A673 (cell line): ENCODE measurements at regions not wholly inside any gene's neighbourhood (a gene's known extent, or its start where the extent isn't known, plus 50 kb on each side); places are given as distances from the start of the nearest gene placed in this dataset.
A peak's percentile ranks its signal among the peaks of the same experiment; 100 is the strongest.

Experiments
- BruUV-seq: library from RNA; stranded (reverse); fragments of 400-500 nt; replicated peaks from 2 replicates; lab custom pipeline; 2021; lab: Mats Ljungman, UMichigan
- CTCF ChIA-PET: fragments of 300-600 bp; sonication (Branson Sonifier 250); formaldehyde crosslinking; loops from one replicate; lab custom pipeline; 2022; ENCODE audit warnings: antibody characterized with exemption; lab: Charles Lee
- POLR2A ChIA-PET: fragments of 300-600 bp; sonication (Branson Sonifier 250); formaldehyde crosslinking; loops from one replicate; lab custom pipeline; 2022; ENCODE audit warnings: antibody characterized with exemption; ENCODE audit not compliant: low non-redundant PET; lab: Charles Lee
- DNase-seq: peaks from one replicate; pipeline ENCODE4 v3.0.0-alpha.2; 2015; ENCODE audit warnings: low spot score
- H3K27ac ChIP-seq: fragments of 200-600 bp; sonication (generic); 2 replicates; pipeline ENCODE4 v1.5.1; 2016; ENCODE audit warnings: mixed run types, low read depth, mild to moderate bottlenecking, mixed read lengths, antibody characterized with exemption, low read length; ENCODE audit not compliant: poor library complexity, severe bottlenecking
- H3K27me3 ChIP-seq: fragments of 200-600 bp; sonication (generic); replicated peaks from 2 replicates; pipeline ENCODE4 v1.6.1; 2017; ENCODE audit warnings: mixed run types, low read depth, mild to moderate bottlenecking, mixed read lengths, antibody characterized with exemption, low read length; ENCODE audit not compliant: insufficient read depth, poor library complexity
- H3K36me3 ChIP-seq: fragments of 200-600 bp; sonication (generic); 2 replicates; pipeline ENCODE4 v1.6.1; 2016; ENCODE audit warnings: mixed run types, mild to moderate bottlenecking, mixed read lengths, antibody characterized with exemption, low read length; ENCODE audit not compliant: insufficient read depth, poor library complexity, severe bottlenecking
- H3K4me1 ChIP-seq: fragments of 200-600 bp; sonication (generic); 2 replicates; pipeline ENCODE4 v1.6.1; 2017; ENCODE audit warnings: mixed run types, mild to moderate bottlenecking, mixed read lengths, antibody characterized with exemption, low read length; ENCODE audit not compliant: insufficient read depth, poor library complexity, severe bottlenecking
- H3K4me3 ChIP-seq: fragments of 200-600 bp; sonication (generic); 2 replicates; pipeline ENCODE4 v1.5.1; 2016; ENCODE audit warnings: low read depth, mixed run types, mild to moderate bottlenecking, mixed read lengths, low read length; ENCODE audit not compliant: poor library complexity, severe bottlenecking
- H3K9me3 ChIP-seq: fragments of 200-600 bp; sonication (generic); 2 replicates; pipeline ENCODE4 v1.6.1; 2016; ENCODE audit warnings: mixed run types, low read depth, mild to moderate bottlenecking, mixed read lengths, antibody characterized with exemption, low read length; ENCODE audit not compliant: poor library complexity, severe bottlenecking
- EZH2 ChIP-seq: fragments of 200-600 bp; sonication (generic); IDR thresholded peaks from 2 replicates; pipeline ENCODE4 v1.6.1; 2017; ENCODE audit warnings: borderline replicate concordance, low read depth, mild to moderate bottlenecking, mixed read lengths, antibody characterized with exemption, low read length; ENCODE audit not compliant: poor library complexity, severe bottlenecking
- intact Hi-C: fragments of 100-400 bp; cut with micrococcal nuclease; formaldehyde crosslinking; loops from one replicate; pipeline ENCODE4 v1.10.0; 2022; ENCODE audit not compliant: unreplicated experiment
- TF ChIP-seq, protein P1 (sequence below): fragments of 300-800, 200-600 bp; sonication (generic); conservative IDR thresholded peaks from 2 replicates; pipeline ENCODE4 v1.5.1; 2017; ENCODE audit warnings: low read depth, mild to moderate bottlenecking, antibody characterized with exemption, low read length, moderate library complexity, mixed read lengths

DNA sequence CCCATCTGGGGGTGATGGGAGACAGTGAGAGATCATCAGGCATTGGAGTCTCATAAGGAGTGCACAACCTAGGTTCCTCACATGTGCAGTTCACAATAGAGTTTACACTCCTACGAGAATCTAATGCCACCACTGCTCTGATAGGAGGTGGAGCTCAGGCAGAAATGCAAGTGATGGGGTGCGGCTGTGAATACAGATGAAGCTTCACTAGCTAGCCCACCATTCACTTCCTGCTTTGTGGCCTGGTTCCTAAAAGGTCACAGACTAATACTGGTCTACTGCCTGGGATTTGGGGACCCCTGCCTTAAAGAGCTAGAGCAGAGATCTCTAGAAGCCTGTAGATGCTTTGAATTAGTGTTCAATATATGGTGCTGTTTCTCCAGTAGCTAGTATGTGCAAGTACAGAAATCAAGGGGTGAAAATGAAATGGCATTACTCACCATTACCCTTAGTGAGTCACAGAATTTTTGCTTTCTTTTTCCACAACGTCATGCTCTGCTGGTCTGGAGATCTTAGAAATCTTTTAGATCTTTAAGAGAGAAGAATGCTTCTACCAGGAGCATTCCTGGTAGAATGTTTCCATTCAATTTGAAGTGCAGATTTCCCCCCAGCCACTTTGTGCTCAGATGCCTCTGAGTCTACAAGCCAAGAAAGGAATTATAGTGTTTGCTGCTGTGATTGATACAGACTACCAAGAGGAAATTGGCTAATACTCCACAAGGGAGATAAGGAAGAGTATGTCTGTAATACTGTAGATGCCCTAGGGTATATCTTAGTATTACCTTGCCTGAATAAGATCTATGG lies 2301.2 kb downstream of the PCDH9 start:
- no peak overlapping the region for H3K4me3 ChIP-seq
- intact Hi-C loops = no loop called here
- peak; percentile 9 for DNase-seq
- TF ChIP-seq, protein P1, sequence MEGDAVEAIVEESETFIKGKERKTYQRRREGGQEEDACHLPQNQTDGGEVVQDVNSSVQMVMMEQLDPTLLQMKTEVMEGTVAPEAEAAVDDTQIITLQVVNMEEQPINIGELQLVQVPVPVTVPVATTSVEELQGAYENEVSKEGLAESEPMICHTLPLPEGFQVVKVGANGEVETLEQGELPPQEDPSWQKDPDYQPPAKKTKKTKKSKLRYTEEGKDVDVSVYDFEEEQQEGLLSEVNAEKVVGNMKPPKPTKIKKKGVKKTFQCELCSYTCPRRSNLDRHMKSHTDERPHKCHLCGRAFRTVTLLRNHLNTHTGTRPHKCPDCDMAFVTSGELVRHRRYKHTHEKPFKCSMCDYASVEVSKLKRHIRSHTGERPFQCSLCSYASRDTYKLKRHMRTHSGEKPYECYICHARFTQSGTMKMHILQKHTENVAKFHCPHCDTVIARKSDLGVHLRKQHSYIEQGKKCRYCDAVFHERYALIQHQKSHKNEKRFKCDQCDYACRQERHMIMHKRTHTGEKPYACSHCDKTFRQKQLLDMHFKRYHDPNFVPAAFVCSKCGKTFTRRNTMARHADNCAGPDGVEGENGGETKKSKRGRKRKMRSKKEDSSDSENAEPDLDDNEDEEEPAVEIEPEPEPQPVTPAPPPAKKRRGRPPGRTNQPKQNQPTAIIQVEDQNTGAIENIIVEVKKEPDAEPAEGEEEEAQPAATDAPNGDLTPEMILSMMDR = no peak
- no peak for TF ChIP-seq EZH2
- no peaks in the 10 kb centered on the region for H3K36me3 ChIP-seq
- no TSS peak for BruUV-seq
- H3K9me3 ChIP-seq = no peaks in the 10 kb centered on the region
- ChIA-PET POLR2A (no interaction called here), CTCF (no interaction called here)
- no peaks in the 10 kb centered on the region for H3K27me3 ChIP-seq
- no peaks in the 10 kb centered on the region for H3K4me1 ChIP-seq
- H3K27ac ChIP-seq = no peak overlapping the region

DNA sequence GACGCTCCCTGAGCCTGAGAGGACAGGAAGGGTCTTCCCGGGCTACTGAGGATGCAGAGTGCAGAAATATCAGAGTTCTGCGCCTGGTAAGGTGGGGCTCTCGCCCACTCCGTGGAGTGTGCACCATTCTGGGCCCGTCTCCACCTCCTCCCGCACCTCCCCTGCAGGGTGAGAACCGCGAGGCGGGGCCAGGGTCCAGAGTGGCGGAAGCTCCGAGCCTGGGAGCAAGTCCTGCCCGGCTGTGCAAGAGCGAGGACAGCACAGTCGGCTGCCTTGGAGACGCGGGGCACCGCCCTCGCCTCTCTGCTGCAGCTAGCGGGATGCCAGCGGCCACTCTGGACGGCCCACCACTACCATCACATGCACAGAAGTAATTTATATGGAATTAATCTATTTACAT lies 2304.4 kb downstream of the PCDH9 start:
- H3K27me3 ChIP-seq = no peaks in the 10 kb centered on the region
- BruUV-seq = no TSS peak
- ChIA-PET POLR2A (no interaction called here), CTCF (no interaction called here)
- TF ChIP-seq, protein P1 = no peak
- no peak for TF ChIP-seq EZH2
- H3K9me3 ChIP-seq = no peaks in the 10 kb centered on the region
- H3K27ac ChIP-seq = no peak overlapping the region
- intact Hi-C loops = no loop called here
- no peaks in the 10 kb centered on the region for H3K36me3 ChIP-seq
- no peak overlapping the region for H3K4me3 ChIP-seq
- no peaks in the 10 kb centered on the region for H3K4me1 ChIP-seq
- DNase-seq = no peak

DNA sequence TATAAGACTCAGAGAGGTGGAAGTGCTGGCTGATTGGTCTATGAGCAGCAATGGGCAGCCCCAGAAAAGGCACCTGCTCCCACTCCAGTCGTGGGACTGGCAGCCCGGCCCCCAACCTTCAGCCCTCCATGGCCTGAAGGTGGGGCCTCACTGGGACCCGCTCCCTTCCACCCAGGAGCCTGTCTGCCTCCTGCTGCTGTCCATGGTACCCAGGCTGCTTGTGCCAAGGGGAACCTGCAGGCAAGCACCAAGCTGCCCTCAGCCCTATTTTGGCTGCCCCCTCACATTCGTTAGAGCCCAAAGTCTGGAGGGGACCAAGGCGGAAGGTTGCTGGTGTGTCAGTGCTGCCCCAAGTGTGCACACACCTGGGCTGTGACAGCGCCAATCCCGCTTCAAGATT lies 2304.9 kb downstream of the PCDH9 start:
- no peak for TF ChIP-seq EZH2
- TF ChIP-seq, protein P1 = no peak
- POLR2A ChIA-PET = no interaction called here
- H3K4me3 ChIP-seq = no peak overlapping the region
- intact Hi-C loops = no loop called here
- no peaks in the 10 kb centered on the region for H3K36me3 ChIP-seq
- no peaks in the 10 kb centered on the region for H3K9me3 ChIP-seq
- no peaks in the 10 kb centered on the region for H3K27me3 ChIP-seq
- no peak overlapping the region for H3K27ac ChIP-seq
- no TSS peak for BruUV-seq
- DNase-seq = peak; percentile 9
- H3K4me1 ChIP-seq = no peaks in the 10 kb centered on the region
- CTCF ChIA-PET = no interaction called here
